Suprapubic skin (tissue), 4 donors: ENCODE measurements at regions not wholly inside any gene's neighbourhood (a gene's known extent, or its start where the extent isn't known, plus 50 kb on each side); places are given as distances from the start of the nearest gene placed in this dataset.

ENCODE experiments used
- POLR2A ChIP-seq, 2 donors: fragments of 450-650 bp; IDR thresholded peaks; one replicate each; pipeline ENCODE4 v1.6.1; 2017; ENCODE audit warnings: antibody characterized with exemption in 2 of 2, mild to moderate bottlenecking in 2 of 2, moderate library complexity in 2 of 2
- POLR2AphosphoS5 ChIP-seq, 3 donors: sonication (generic); formaldehyde crosslinking; IDR thresholded peaks; one replicate each; pipeline ENCODE4 v1.6.1; 2017; ENCODE audit warnings: antibody characterized with exemption in 3 of 3
- TF ChIP-seq, protein P1 (sequence below), 2 donors: fragments of 200-600 bp in 1 of 2; fragments of 450-650 bp in 1 of 2; sonication (generic) in 1 of 2; IDR thresholded peaks; one replicate each; pipeline ENCODE4 v1.5.1; 2016 to 2019; ENCODE audit warnings: antibody characterized with exemption in 2 of 2, mild to moderate bottlenecking in 1 of 2, moderate library complexity in 1 of 2

GRCh38 chr10:56596257-56596656 is 235.2 kb upstream of the ZWINT start:
- TF ChIP-seq, protein P1, sequence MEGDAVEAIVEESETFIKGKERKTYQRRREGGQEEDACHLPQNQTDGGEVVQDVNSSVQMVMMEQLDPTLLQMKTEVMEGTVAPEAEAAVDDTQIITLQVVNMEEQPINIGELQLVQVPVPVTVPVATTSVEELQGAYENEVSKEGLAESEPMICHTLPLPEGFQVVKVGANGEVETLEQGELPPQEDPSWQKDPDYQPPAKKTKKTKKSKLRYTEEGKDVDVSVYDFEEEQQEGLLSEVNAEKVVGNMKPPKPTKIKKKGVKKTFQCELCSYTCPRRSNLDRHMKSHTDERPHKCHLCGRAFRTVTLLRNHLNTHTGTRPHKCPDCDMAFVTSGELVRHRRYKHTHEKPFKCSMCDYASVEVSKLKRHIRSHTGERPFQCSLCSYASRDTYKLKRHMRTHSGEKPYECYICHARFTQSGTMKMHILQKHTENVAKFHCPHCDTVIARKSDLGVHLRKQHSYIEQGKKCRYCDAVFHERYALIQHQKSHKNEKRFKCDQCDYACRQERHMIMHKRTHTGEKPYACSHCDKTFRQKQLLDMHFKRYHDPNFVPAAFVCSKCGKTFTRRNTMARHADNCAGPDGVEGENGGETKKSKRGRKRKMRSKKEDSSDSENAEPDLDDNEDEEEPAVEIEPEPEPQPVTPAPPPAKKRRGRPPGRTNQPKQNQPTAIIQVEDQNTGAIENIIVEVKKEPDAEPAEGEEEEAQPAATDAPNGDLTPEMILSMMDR (IDR thresholded peaks at IDR 0.05): no peak
- TF ChIP-seq POLR2AphosphoS5 (IDR thresholded peaks at IDR 0.05): no peak
- TF ChIP-seq POLR2A (IDR thresholded peaks at IDR 0.05): no peak
